Heart left ventricle (tissue), 16 donors: ENCODE measurements at regions not wholly inside any gene's neighbourhood (a gene's known extent, or its start where the extent isn't known, plus 50 kb on each side); places are given as distances from the start of the nearest gene placed in this dataset.

Source experiments
- ATAC-seq, 4 donors: fragments of 200-7000 bp; cut with Tn5 transposase; one replicate each; pipeline ENCODE4 v1.9.1; 2020 to 2022; ENCODE audit warnings: moderate library complexity in 4 of 4, mild to moderate bottlenecking in 3 of 4, moderate number of reproducible peaks in 1 of 4
- DNase-seq, 5 donors: peaks; one replicate each; pipeline ENCODE4 v3.0.0-alpha.2; 2020
- H3K27ac ChIP-seq, 12 donors: fragments of 200-600 bp; sonication (generic) in 4 of 12; one replicate each; pipeline versions ENCODE4 v1.5.0 to v1.8.0; 2016 to 2022; ENCODE audit warnings: mild to moderate bottlenecking in 2 of 12
- H3K27me3 ChIP-seq, 9 donors: fragments of 200-600 bp; sonication (generic) in 2 of 9; one replicate each; pipeline versions ENCODE4 v1.5.1 to v1.8.0; 2016 to 2022; ENCODE audit warnings: mild to moderate bottlenecking in 3 of 9
- H3K36me3 ChIP-seq, 9 donors: fragments of 200-600 bp; sonication (generic) in 2 of 9; one replicate each; pipeline versions ENCODE4 v1.5.0 to v1.8.0; 2018 to 2022; ENCODE audit warnings: mild to moderate bottlenecking in 2 of 9
- H3K4me1 ChIP-seq, 12 donors: fragments of 200-600 bp; sonication (generic) in 4 of 12; one replicate each; pipeline versions ENCODE4 v1.5.0 to v1.8.0; 2016 to 2022; ENCODE audit warnings: mild to moderate bottlenecking in 3 of 12
- H3K4me3 ChIP-seq, 12 donors: fragments of 200-600 bp; sonication (generic) in 4 of 12; one replicate each; pipeline versions ENCODE4 v1.5.0 to v1.8.0; 2017 to 2022; ENCODE audit warnings: mild to moderate bottlenecking in 9 of 12, moderate library complexity in 4 of 12
- H3K9me3 ChIP-seq, 12 donors: fragments of 200-600 bp; sonication (generic) in 4 of 12; one replicate each; pipeline versions ENCODE4 v1.5.0 to v1.8.0; 2016 to 2022; ENCODE audit warnings: mild to moderate bottlenecking in 1 of 12
- POLR2A ChIP-seq, 2 donors: fragments of 450-650 bp; IDR thresholded peaks; one replicate each; pipeline ENCODE4 v1.6.1; 2017; ENCODE audit warnings: antibody characterized with exemption in 2 of 2, mild to moderate bottlenecking in 2 of 2, moderate library complexity in 2 of 2
- WGBS, 4 donors: extraction: QIAGEN DNeasy Blood & Tissue Kit in 2 of 4; methylation state at CpG; one replicate each; pipeline versions ENCODE4 v1.1.5 to v1.1.7; 2013 to 2018; 5-methylcytosine and 5-hydroxymethylcytosine counted together
- intact Hi-C, 10 donors: fragments of 100-400 bp; cut with DNase I; formaldehyde crosslinking; loops; one replicate each; pipeline versions ENCODE4 v1.11.1 to v1.14.2; 2022
- TF ChIP-seq, protein P1 (sequence below), 12 donors: fragments of 200-600 bp; sonication (generic) in 4 of 12; IDR thresholded peaks; one replicate each; pipeline versions ENCODE4 v1.5.0 to v1.8.0; 2018 to 2022; ENCODE audit warnings: antibody characterized with exemption in 12 of 12, mild to moderate bottlenecking in 5 of 12
- donor health status: ischemic (EF 13 %, LVEDD 7.1; RV severe dilation, severe dysfunction).
- donor health status: healthy with polysubstance abuse.
- donor health status: DM: no; HTN: yes; CAD: no.
- donor health status: DM: no; HTN: no; CAD: no.
- donor health status: ischemic (EF 25% LVEDD 6.9; RV normal size, moderate dysfunction).
- donor health status: ischemic (EF 25% LVEDD 5.7; RV mildly dilated, moderate dysfunction).
- donor health status: healthy.
- donor health status: DM: yes; HTN: yes; CAD: no.
- donor health status: ischemic (EF 35%, LVEDD 5.7; RV mildly dilated, moderate dysfunction).
- donor health status: nonischemic (EF 11% LVEDD 7.7; RV severe dilation, severe dysfunction).
- donor health status: DM: yes; HTN: yes; CAD: no.
- donor health status: PGD.
- donor health status: ischemic (EF 29% LVEDD 5.4; RV normal size, mild dysfunction).
- donor health status: nonischemic (EF 23%, LVEDD 6.1; RV moderate dilation, normal function).

- H3K36me3 ChIP-seq = no peaks in the 10 kb centered on the region
- intact Hi-C loops = no loop called here
- WGBS, 4 donors = 64 to 88% (median 72%) methylated on average over 1 of the region's 1 CpG
Observed at GRCh38 chr16:51532551-51532950, 381.5 kb upstream of the SALL1 start.

DNA sequence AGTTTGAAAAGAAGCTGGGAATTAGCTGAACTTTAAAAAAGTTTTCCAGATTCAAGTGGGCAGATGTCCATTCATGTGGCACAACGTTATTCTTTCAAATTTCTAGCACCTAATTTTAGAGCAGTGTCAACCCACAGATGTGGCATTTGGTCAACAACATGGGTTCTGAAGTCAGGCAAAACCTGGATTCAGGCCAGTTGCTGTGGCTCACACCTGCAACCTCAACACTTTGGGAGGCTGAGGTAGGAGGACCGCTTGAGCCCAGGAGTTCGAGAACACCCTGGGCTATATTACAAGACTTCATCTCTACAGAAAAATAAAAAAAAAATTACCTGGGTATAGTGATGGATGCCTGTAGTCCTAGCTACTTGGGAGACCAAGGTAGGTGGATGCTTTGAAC lies 380.2 kb upstream of the SALL1 start:
- no peak overlapping the region for H3K27ac ChIP-seq
- ATAC-seq (no peak), DNase-seq (no peak)
- intact Hi-C loops = no loop called here
- H3K4me3 ChIP-seq = no peak overlapping the region
- no peaks in the 10 kb centered on the region for H3K36me3 ChIP-seq
- TF ChIP-seq, protein P1, sequence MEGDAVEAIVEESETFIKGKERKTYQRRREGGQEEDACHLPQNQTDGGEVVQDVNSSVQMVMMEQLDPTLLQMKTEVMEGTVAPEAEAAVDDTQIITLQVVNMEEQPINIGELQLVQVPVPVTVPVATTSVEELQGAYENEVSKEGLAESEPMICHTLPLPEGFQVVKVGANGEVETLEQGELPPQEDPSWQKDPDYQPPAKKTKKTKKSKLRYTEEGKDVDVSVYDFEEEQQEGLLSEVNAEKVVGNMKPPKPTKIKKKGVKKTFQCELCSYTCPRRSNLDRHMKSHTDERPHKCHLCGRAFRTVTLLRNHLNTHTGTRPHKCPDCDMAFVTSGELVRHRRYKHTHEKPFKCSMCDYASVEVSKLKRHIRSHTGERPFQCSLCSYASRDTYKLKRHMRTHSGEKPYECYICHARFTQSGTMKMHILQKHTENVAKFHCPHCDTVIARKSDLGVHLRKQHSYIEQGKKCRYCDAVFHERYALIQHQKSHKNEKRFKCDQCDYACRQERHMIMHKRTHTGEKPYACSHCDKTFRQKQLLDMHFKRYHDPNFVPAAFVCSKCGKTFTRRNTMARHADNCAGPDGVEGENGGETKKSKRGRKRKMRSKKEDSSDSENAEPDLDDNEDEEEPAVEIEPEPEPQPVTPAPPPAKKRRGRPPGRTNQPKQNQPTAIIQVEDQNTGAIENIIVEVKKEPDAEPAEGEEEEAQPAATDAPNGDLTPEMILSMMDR (IDR thresholded peaks at IDR 0.05) = no peak
- TF ChIP-seq POLR2A (IDR thresholded peaks at IDR 0.05) = no peak
- no peaks in the 10 kb centered on the region for H3K27me3 ChIP-seq
- WGBS, 4 donors = 77 to 87% (median 85%) methylated on average over 3 of the region's 3 CpGs
- no peaks in the 10 kb centered on the region for H3K9me3 ChIP-seq
- no peaks in the 10 kb centered on the region for H3K4me1 ChIP-seq

More at GRCh38 chr16:51532551-51532950, 381.5 kb upstream of the SALL1 start:
- no peak for ATAC-seq
- Histone ChIP-seq H3K27ac (no peak overlapping the region), H3K4me1 (no peaks in the 10 kb centered on the region), H3K4me3 (no peak overlapping the region), H3K27me3 (no peaks in the 10 kb centered on the region), H3K9me3 (no peaks in the 10 kb centered on the region)
- TF ChIP-seq, protein P1 (IDR thresholded peaks at IDR 0.05) = no peak
- no peak for TF ChIP-seq POLR2A (IDR thresholded peaks at IDR 0.05)
- no peak for DNase-seq

DNA sequence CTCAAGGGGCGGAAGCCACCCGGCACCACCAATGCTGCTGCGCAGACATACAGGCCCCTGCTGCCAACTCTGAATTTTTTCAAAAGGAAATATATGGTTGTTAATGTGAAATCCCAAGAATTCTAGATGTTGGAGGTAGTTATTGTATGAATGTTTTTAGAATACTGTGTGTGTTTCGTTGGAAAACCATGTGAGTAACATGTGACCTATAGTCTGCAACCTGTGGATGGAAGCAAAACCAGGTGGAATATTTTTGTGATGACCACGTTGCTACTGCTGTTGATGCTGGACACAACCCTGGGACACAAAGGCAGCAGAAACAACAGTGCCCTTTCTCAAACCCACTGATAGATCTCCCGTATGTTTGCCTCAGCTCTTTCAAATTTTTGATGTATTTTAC lies 376.3 kb upstream of the SALL1 start:
- Histone ChIP-seq H3K9me3 (peaks cover 0 to 3% (median 0%) of the 10 kb centered on the region in 12 donors), H3K27me3 (no peaks in the 10 kb centered on the region), H3K27ac (no peak overlapping the region), H3K36me3 (no peaks in the 10 kb centered on the region), H3K4me1 (no peaks in the 10 kb centered on the region), H3K4me3 (no peak overlapping the region)
- intact Hi-C loops = no loop called here
- TF ChIP-seq POLR2A (IDR thresholded peaks at IDR 0.05) = no peak
- TF ChIP-seq, protein P1 (IDR thresholded peaks at IDR 0.05) = no peak
- 78 to 83% (median 82%) methylated on average over 6 of the region's 6 CpGs for WGBS, 4 donors
- ATAC-seq = no peak
- DNase-seq = no peak

- Histone ChIP-seq H3K27ac (no peak overlapping the region), H3K36me3 (no peaks in the 10 kb centered on the region), H3K4me3 (no peak overlapping the region), H3K9me3 (peaks cover 0 to 9% (median 0%) of the 10 kb centered on the region in 12 donors), H3K27me3 (no peaks in the 10 kb centered on the region), H3K4me1 (no peaks in the 10 kb centered on the region)
- WGBS, 4 donors = 29 to 35% (median 33%) methylated on average over 9 of the region's 9 CpGs
- TF ChIP-seq, protein P1 (IDR thresholded peaks at IDR 0.05) = no peak
- TF ChIP-seq POLR2A (IDR thresholded peaks at IDR 0.05) = no peak
- no peak for ATAC-seq
- DNase-seq = no peak
- intact Hi-C loops = no loop called here
Observed at GRCh38 chr16:51526621-51527020, 375.6 kb upstream of the SALL1 start.
